BJ (cell line): ENCODE measurements at regions not wholly inside any gene's neighbourhood (a gene's known extent, or its start where the extent isn't known, plus 50 kb on each side); places are given as distances from the start of the nearest gene placed in this dataset.
"Not testable (repeated sequence)": the region's sequence is repeated elsewhere in the genome, so short reads cannot be mapped to it uniquely, and the experiment has no call there.

Experiments
- CTCF ChIA-PET: fragments of 350-600 bp; formaldehyde crosslinking; extraction: SDS; loops from one replicate; lab custom pipeline; 2021; ENCODE audit warnings: antibody characterized with exemption, inconsistent platforms; lab: Yijun Ruan, JAX
- POLR2A ChIA-PET: fragments of 300-600 bp; sonication (Branson Sonifier 250); formaldehyde crosslinking; extraction: SDS; loops from one replicate; lab custom pipeline; 2021; ENCODE audit warnings: antibody characterized with exemption; lab: Charles Lee
- DNase-seq: peaks from one replicate; pipeline ENCODE4 v3.0.0-alpha.2; 2011; ENCODE audit warnings: low read depth
- H3K27me3 ChIP-seq: 2 replicates; pipeline ENCODE4 v1.6.0; 2011; ENCODE audit warnings: low read length; ENCODE audit not compliant: control insufficient read depth, insufficient read depth
- H3K36me3 ChIP-seq: 2 replicates; pipeline ENCODE4 v1.5.1; 2011; ENCODE audit warnings: low read length; ENCODE audit not compliant: control insufficient read depth, insufficient read depth
- H3K4me3 ChIP-seq: 2 replicates; pipeline ENCODE4 v1.5.1; 2011; ENCODE audit warnings: low read depth, mild to moderate bottlenecking, control low read depth, low read length
- TF ChIP-seq, protein P1 (sequence below): IDR thresholded peaks from 2 replicates; pipeline ENCODE4 v1.5.1; 2011; ENCODE audit warnings: low read depth, mild to moderate bottlenecking, control low read depth, inconsistent platforms, low read length, moderate library complexity; ENCODE audit not compliant: insufficient read depth

DNA sequence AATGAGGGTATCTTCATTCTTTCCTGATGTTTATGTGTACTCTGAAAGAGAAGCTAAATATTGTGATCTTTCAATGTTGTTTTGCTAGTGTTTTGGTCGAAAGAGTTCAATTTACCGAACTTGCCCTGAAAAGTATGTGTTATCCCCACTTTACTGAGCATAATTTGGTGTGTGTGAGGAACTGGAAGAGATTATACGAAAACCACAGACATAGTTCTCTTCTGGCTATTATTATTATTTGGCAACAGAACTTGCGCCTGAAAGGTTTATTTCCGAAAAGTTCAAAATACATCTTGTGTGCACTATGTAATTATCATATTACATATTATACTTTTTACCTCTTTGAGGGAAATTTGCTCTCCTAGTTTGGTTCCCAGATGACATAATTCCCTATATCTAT, 232.5 kb upstream of the INTU start:
- no peak for DNase-seq
- H3K27me3 ChIP-seq: no peaks in the 10 kb centered on the region
- TF ChIP-seq, protein P1, sequence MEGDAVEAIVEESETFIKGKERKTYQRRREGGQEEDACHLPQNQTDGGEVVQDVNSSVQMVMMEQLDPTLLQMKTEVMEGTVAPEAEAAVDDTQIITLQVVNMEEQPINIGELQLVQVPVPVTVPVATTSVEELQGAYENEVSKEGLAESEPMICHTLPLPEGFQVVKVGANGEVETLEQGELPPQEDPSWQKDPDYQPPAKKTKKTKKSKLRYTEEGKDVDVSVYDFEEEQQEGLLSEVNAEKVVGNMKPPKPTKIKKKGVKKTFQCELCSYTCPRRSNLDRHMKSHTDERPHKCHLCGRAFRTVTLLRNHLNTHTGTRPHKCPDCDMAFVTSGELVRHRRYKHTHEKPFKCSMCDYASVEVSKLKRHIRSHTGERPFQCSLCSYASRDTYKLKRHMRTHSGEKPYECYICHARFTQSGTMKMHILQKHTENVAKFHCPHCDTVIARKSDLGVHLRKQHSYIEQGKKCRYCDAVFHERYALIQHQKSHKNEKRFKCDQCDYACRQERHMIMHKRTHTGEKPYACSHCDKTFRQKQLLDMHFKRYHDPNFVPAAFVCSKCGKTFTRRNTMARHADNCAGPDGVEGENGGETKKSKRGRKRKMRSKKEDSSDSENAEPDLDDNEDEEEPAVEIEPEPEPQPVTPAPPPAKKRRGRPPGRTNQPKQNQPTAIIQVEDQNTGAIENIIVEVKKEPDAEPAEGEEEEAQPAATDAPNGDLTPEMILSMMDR: no peak
- no peak overlapping the region for H3K4me3 ChIP-seq
- ChIA-PET POLR2A (no interaction called here), CTCF (interaction anchor here (1.1 to 1.6 kb wide), 7 partner anchors 8 to 1176 kb away, joined by 3 to 7 read pairs (median 4); no protein-coding TSS in a partner anchor)
- no peaks in the 10 kb centered on the region for H3K36me3 ChIP-seq

DNA sequence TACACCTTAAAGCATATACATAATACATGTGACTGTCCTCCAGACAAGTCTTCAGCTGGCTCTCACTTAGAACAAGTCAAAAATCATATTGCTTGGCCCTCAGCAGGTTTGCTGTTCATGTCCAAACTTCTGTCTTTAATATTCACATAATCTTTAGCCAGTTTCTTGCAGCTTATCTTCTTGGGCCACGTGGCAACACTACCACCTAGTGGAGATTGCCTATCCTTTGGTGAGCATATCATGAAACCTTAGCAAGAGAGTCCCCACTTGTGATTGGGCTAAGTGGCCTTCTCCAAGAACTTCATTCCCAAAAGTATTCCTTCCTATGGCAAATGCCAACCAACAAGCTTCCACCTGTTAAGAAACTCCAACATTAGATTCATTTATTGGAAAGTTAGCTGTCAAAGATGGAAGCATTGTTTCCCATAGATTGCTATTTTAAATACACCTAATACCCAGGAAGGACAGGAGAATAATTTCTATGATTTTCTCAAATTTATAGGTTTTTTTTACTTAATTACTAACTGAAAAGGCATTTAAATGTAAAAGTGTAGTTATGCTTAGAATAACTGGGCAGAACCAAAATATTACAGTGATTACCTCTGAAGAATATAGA, 231.9 kb upstream of the INTU start:
- CTCF ChIA-PET: interaction anchor here (0.8 to 1.6 kb wide), 10 partner anchors 8 to 1177 kb away, joined by 3 to 7 read pairs (median 3); no protein-coding TSS in a partner anchor
- peak; percentile 13 for DNase-seq
- Histone ChIP-seq H3K36me3 (no peaks in the 10 kb centered on the region), H3K27me3 (no peaks in the 10 kb centered on the region), H3K4me3 (no peak overlapping the region)
- TF ChIP-seq, protein P1: peak; percentile 90
- POLR2A ChIA-PET: no interaction called here

DNA sequence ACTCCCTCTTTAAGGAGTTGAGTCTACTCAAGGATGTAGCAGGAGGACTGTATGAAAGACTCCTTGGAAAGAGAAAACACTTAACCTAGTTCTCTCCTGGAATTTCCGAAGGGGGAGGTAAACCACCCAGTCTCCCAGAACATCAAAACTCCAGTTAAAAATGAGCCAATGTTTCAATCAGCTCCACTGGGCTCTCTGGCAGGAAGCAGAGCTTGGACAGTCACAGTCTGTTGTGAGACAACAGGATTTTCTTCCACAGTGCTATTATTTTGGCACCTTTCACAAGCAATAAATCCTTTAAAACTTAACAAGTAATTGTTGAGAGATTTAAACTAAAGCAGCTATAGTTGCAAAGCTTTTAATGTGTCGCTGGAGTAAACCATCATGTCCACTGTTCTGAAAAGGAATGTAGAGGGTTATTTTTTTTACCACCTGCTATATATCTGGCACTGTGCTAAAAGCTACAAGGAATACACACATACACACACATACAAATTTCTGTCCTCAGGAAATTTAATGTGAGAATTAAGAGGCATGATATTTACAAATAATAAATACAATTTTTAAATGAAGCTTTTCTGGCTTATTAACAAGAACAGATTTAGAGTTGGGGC, 229.2 kb upstream of the INTU start:
- POLR2A ChIA-PET: no interaction called here
- TF ChIP-seq, protein P1: no peak

DNA sequence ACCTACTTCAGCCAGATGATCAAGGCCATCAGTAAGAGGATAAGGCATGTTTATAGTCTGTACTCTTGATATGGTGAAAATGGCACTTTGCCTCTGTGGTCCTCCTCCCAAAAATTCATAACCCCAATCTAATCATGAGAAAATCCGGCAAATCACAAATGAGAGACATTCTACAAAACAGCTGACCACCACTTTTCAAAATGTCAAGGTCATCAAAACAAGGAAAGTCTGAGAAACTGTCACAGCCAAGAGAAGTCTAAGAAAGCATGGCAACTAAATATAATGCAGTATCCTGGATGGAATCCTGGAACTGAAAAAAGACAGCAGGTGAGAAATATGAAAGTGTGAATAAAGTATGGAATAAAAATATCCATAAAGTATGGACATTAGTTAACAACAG, 226.6 kb upstream of the INTU start:
- CTCF ChIA-PET: no interaction called here

More for the DNA sequence above, 229.2 kb upstream of the INTU start:
- H3K36me3 ChIP-seq: no peaks in the 10 kb centered on the region
- no peaks in the 10 kb centered on the region for H3K27me3 ChIP-seq
- H3K4me3 ChIP-seq: no peak overlapping the region
- CTCF ChIA-PET: interaction anchor here (1.3 kb wide), 1 partner anchor 1179 kb away, joined by 3 read pairs; no protein-coding TSS in a partner anchor
- DNase-seq: no peak

DNA sequence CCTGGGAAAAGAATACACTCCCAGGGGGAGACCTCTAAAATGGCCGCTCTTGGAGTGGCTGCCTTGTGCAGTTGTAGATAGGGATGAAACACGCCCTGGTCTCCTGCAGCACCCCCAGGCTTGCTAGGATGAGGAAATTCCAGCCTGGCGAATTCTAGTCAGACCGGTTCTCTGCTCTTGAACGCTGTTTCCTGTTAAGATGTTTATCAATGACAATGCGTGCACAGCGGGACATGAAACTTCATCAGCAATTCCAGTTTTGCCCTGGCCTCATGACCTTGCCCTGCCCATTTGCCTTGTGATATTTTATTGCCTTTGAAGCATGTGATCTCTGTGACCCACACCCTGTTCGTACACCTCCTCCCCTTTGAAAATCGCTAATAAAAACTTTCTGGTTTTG, 225.2 kb upstream of the INTU start:
- H3K27me3 ChIP-seq, POLR2A ChIA-PET, H3K4me3 ChIP-seq, DNase-seq, H3K36me3 ChIP-seq: not testable (repeated sequence)
- CTCF ChIA-PET: interaction anchor here (0.6 kb wide), 1 partner anchor 865 kb away, joined by 3 read pairs; no protein-coding TSS in a partner anchor

More for the DNA sequence above, 226.6 kb upstream of the INTU start:
- Histone ChIP-seq H3K27me3 (no peaks in the 10 kb centered on the region), H3K36me3 (no peaks in the 10 kb centered on the region), H3K4me3 (no peak overlapping the region)
- TF ChIP-seq, protein P1: no peak
- DNase-seq: no peak
- POLR2A ChIA-PET: no interaction called here
